HL-60 (cell line): ENCODE measurements at regions not wholly inside any gene's neighbourhood (a gene's known extent, or its start where the extent isn't known, plus 50 kb on each side); places are given as distances from the start of the nearest gene placed in this dataset.

Experiments
- DNase-seq, 2 experiments: peaks; one replicate each; pipeline ENCODE4 v3.0.0-alpha.2; 2010 to 2020; ENCODE audit warnings: low read depth in 1 of 2, low spot score in 1 of 2
- H3K27ac ChIP-seq: fragments of 250-450 bp; sonication (Bioruptor Pico); replicated peaks from 2 replicates; pipeline ENCODE4 v1.5.1; 2020; ENCODE audit warnings: mild to moderate bottlenecking, moderate library complexity
- H3K27me3 ChIP-seq: fragments of 250-450 bp; sonication (Bioruptor Pico); 2 replicates; pipeline ENCODE4 v1.5.1; 2021; ENCODE audit warnings: mild to moderate bottlenecking, moderate library complexity; ENCODE audit not compliant: insufficient read depth, poor library complexity, severe bottlenecking
- H3K4me3 ChIP-seq: replicated peaks from 2 replicates; pipeline ENCODE4 v1.5.1; 2011; ENCODE audit warnings: mild to moderate bottlenecking, control low read depth, low read length; ENCODE audit not compliant: insufficient read depth
- GABPA ChIP-seq: IDR thresholded peaks from 2 replicates; pipeline ENCODE4 v1.6.1; 2012; ENCODE audit warnings: low read depth
- POLR2AphosphoS5 ChIP-seq: IDR thresholded peaks from 2 replicates; pipeline ENCODE4 v1.6.1; 2012; ENCODE audit warnings: low read depth
- SPI1 ChIP-seq: IDR thresholded peaks from 2 replicates; pipeline ENCODE4 v1.6.1; 2012; ENCODE audit warnings: low read depth, mild to moderate bottlenecking, borderline replicate concordance
- TF ChIP-seq, protein P1 (sequence below): IDR thresholded peaks from one replicate; pipeline ENCODE4 v1.5.1; 2011; ENCODE audit warnings: low read length, control low read depth, inconsistent platforms; ENCODE audit not compliant: insufficient read depth
- TF ChIP-seq, protein P2 (sequence below): IDR thresholded peaks from 2 replicates; pipeline ENCODE4 v1.6.1; 2012; ENCODE audit warnings: low read depth; ENCODE audit not compliant: insufficient replicate concordance

DNA sequence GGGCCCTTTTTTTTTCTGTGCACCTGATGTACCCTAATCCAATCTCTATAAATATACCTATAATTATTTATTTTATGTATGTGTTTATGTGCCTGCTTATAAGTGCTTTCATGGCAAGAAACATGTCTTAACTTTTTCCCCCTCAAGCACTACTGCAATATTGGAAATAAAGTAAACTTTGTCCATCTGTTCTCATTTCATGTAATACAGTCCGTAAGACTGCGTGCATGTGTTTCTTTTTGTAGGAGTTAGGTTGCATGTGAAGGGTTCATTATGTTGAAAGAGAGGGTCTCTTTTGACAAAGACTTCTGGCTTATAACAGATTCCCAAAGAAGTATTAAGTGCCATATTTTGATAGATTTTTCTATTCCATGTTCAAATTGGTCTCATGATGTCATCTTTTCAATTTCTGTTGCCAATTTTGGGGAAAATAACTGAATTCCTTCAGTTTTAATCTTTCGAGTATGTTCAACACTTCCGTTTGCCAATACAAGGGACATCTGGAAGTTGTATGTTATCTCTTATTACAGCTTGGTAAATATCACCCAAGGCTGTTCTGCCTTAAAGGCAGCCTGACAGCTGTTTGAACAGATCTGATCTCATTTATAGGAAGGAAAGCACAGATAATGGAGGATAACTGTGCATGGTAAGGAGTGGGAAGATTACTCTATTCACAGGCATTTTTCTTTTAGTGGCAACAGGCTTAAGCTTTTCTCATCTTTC lies 273.1 kb upstream of the SGO1 start:
- no peak overlapping the region for H3K27ac ChIP-seq
- TF ChIP-seq, protein P1, sequence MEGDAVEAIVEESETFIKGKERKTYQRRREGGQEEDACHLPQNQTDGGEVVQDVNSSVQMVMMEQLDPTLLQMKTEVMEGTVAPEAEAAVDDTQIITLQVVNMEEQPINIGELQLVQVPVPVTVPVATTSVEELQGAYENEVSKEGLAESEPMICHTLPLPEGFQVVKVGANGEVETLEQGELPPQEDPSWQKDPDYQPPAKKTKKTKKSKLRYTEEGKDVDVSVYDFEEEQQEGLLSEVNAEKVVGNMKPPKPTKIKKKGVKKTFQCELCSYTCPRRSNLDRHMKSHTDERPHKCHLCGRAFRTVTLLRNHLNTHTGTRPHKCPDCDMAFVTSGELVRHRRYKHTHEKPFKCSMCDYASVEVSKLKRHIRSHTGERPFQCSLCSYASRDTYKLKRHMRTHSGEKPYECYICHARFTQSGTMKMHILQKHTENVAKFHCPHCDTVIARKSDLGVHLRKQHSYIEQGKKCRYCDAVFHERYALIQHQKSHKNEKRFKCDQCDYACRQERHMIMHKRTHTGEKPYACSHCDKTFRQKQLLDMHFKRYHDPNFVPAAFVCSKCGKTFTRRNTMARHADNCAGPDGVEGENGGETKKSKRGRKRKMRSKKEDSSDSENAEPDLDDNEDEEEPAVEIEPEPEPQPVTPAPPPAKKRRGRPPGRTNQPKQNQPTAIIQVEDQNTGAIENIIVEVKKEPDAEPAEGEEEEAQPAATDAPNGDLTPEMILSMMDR = no peak
- TF ChIP-seq GABPA (no peak), SPI1 (no peak), POLR2AphosphoS5 (no peak)
- TF ChIP-seq, protein P2, sequence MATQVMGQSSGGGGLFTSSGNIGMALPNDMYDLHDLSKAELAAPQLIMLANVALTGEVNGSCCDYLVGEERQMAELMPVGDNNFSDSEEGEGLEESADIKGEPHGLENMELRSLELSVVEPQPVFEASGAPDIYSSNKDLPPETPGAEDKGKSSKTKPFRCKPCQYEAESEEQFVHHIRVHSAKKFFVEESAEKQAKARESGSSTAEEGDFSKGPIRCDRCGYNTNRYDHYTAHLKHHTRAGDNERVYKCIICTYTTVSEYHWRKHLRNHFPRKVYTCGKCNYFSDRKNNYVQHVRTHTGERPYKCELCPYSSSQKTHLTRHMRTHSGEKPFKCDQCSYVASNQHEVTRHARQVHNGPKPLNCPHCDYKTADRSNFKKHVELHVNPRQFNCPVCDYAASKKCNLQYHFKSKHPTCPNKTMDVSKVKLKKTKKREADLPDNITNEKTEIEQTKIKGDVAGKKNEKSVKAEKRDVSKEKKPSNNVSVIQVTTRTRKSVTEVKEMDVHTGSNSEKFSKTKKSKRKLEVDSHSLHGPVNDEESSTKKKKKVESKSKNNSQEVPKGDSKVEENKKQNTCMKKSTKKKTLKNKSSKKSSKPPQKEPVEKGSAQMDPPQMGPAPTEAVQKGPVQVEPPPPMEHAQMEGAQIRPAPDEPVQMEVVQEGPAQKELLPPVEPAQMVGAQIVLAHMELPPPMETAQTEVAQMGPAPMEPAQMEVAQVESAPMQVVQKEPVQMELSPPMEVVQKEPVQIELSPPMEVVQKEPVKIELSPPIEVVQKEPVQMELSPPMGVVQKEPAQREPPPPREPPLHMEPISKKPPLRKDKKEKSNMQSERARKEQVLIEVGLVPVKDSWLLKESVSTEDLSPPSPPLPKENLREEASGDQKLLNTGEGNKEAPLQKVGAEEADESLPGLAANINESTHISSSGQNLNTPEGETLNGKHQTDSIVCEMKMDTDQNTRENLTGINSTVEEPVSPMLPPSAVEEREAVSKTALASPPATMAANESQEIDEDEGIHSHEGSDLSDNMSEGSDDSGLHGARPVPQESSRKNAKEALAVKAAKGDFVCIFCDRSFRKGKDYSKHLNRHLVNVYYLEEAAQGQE = no peak
- no peak overlapping the region for H3K4me3 ChIP-seq
- no peaks in the 10 kb centered on the region for H3K27me3 ChIP-seq
- DNase-seq = no peak

DNA sequence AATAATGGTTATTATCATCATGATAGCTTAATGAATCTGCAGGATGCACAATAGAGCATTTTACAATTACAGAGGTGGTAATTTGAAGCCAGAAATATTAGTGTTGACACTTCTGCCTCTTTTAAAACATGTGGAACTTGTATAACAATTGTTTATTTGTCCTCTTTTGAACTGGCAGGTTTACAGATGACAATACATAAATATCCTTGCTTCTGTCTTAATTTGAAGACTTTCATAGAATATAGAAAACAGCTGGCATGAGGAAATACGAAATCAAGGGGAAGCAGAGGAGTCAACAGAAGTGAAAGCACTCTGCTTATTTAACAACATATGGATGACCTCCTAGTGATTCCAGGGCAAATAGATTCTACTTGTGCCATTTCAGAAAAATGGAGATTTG lies 270.5 kb upstream of the SGO1 start:
- Histone ChIP-seq H3K27me3 (no peaks in the 10 kb centered on the region), H3K4me3 (no peak overlapping the region), H3K27ac (no peak overlapping the region)
- no peak for DNase-seq
- no peak for TF ChIP-seq POLR2AphosphoS5
- TF ChIP-seq, protein P1 = no peak
- no peak for TF ChIP-seq GABPA
- TF ChIP-seq SPI1 = no peak
- TF ChIP-seq, protein P2 = no peak

DNA sequence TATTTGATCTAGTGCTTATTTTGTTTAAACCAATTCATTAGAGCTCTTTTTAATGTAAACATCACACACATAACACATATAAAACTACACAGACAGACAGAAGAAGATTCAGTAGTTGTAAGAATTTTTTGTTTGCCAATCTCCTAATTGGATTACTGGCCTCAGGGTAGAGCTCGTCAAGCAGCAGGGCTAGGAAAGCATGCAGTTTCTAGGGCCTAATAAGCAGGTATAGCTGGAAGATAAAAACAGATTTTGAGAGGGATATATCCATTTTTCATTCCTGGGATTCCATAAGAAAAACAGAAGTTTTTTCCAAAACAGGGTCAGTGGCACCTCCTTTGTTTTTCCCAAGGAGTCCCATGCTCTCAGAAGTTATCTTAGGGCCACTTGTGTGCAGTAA lies 265.2 kb upstream of the SGO1 start:
- no peak overlapping the region for H3K4me3 ChIP-seq
- DNase-seq = no peak
- TF ChIP-seq, protein P1 = no peak
- TF ChIP-seq POLR2AphosphoS5 (no peak), SPI1 (no peak), GABPA (no peak)
- TF ChIP-seq, protein P2 = no peak
- H3K27ac ChIP-seq = no peak overlapping the region
- H3K27me3 ChIP-seq = no peaks in the 10 kb centered on the region
